GM19438 (cell line): ENCODE measurements at regions not wholly inside any gene's neighbourhood (a gene's known extent, or its start where the extent isn't known, plus 50 kb on each side); places are given as distances from the start of the nearest gene placed in this dataset.
"Not testable (repeated sequence)": the region's sequence is repeated elsewhere in the genome, so short reads cannot be mapped to it uniquely, and the experiment has no call there.

Experiments used
- ATAC-seq: cut with Tn5 transposase; IDR thresholded peaks from one replicate; pipeline ENCODE4 v1.9.1; 2021; ENCODE audit warnings: low read depth; ENCODE audit not compliant: unreplicated experiment

DNA sequence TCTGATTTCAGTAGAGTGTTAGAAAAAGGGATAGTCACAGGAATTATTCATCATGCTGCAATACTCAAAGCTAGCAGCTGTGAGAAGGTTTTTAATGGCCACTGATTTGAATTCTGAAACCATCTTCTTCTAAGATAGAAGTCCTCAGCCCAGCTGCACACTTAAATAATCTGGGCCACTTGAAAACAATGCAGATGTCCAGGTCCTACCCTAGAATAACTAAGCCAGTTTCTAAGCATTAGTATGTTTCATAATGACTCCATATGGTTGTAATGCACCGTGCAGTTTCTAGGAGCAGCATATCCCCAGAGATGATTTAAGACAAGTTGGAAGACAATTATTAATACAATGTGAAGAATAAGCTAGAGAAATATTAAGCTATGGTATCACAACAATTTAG is 159.9 kb upstream of the FBXL17 start:
- no peak for ATAC-seq

- ATAC-seq, result no peak
Observed at GRCh38 chr5:108536321-108536720, 154.4 kb upstream of the FBXL17 start.

DNA sequence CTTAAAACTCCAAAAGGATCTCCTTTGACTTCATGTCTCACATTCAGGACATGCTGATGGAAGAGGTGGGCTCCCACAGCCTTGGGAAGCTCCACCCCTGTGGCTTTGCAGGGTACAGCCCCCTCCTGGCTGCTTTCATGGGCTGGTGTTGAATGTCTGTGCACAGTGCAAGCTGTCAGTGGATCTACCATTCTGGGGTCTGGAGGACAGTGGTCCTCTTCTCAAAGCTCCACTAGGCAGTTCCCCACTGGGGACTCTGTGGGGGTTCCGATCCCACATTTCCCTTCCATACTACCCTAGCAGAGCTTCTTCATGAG is 150.2 kb upstream of the FBXL17 start:
- ATAC-seq, result not testable (repeated sequence)

- ATAC-seq, result no peak
Observed at GRCh38 chr5:108531367-108532128, 149.7 kb upstream of the FBXL17 start.

GRCh38 chr5:108530706-108531105 is 148.8 kb upstream of the FBXL17 start:
- no peak for ATAC-seq

DNA sequence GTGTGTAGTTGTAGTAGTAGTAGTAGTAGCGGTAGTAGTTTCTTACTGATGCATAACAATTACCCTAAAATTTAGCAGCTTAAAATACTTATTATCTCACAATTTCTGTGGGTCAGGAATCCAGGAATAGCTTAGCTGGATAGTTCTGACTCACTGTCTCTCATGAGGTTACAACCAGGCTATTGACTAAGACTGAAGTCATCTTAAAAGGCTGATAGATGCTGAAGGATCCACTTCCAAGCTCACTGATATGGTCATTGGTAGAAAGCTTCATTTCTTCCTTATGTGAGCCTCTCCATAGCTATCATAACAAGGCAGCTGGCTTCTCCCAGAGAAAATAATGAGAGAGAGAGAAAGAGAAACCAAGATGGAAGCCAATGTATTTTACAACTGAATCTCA is 147.5 kb upstream of the FBXL17 start:
- no peak for ATAC-seq

- no peak for ATAC-seq
Observed at GRCh38 chr5:108528655-108529054, 146.8 kb upstream of the FBXL17 start.

GRCh38 chr5:108524564-108524963 is 142.7 kb upstream of the FBXL17 start:
- no peak for ATAC-seq

DNA sequence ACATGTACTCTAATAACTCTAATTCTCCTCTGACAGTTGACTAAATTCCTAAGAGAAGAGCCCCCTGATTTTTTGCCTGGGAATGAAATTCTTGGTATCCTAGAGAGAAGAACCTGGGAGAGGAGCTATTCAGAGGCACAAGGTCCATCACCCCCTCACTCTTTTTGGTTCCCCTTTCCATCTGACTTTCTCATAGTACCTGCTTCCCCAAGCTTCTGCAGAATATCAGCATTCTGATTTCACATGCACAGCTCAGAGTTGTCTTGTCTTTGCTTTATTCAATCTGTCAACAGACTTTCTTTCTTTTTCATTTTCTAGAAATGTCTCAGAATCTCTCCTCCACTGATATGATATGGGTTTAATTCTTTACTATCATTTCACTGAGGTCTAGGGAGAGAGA is 141.5 kb upstream of the FBXL17 start:
- no peak for ATAC-seq

DNA sequence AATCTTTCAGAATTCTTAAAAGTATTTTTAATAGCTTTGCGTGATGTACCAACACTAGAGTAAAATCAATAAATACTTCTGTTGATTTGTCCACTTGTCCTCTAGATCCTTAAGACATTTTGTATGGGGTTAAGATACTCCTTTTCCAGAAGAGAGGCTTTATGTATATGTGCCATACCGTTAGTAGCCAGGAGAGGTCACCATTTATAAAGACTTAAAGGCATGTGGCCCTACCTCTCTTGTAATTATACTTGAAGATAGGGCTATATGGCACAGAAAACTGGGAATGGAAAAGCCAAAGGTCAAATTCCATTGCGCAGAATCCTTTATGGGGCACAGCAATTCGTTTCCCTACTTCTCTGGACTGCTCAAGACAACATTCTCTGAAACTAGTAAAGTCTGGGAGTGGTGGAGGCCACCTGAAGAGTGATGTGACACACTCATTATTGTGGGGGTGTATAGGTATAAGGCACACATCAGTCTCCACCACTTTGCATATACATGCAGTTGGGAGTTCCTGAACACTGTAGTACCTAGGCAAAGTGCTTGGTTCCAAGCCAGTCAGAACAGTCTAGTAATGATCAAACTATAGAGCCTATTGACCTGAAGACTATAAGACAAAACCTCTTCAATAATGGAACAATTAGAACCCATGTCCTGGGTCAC is 140.1 kb upstream of the FBXL17 start:
- peak; percentile 50 for ATAC-seq

- peak; percentile 95 for ATAC-seq
Observed at GRCh38 chr5:108521011-108521700, 139.3 kb upstream of the FBXL17 start.

DNA sequence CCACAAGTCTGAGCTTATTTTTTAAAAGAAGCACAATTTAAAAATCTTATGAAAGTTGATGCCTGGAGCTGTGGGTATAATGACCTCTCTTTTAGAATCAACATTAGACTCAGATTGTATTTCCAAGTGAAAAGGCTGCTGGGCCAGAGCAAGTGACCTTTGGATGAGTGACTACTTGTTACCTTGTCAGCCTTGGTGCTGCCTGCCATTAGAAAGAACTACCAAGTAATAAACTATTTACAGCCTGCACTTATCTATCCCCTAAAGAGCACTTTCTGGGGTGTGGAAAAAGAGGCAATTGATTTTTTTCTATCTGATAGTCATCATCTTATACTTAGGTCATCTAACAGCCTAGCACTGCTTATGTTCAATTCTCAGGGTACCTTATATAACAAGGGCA is 134.9 kb upstream of the FBXL17 start:
- no peak for ATAC-seq

DNA sequence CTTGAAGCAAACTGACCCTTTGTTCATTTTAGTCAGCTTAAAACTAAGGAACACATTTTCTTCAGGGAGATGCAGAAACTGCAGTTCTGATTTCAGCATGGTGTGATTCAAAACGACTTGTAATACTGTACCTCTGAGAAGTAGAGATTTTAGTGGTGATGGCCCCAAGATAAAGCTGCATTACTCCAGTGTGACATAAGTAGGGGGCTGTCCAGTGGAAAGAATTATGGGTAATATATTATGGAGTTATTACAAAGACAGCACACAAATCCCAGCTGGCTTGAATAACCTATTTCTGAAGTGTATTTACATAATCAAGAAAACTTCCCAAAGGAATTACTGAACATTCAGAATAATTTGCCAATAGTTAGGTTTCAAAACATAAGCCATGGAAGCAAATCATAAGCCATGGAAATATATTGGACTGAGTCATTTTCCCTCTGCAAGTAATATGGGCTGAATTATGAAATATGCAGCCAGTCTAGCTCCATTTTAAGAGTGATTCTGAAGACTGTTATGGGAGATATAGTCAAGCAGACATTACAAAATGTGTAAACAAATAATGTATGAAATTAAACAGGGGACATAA is 133.7 kb upstream of the FBXL17 start:
- ATAC-seq, result no peak

- ATAC-seq, result no peak
Observed at GRCh38 chr5:108508979-108509378, 127.1 kb upstream of the FBXL17 start.

GRCh38 chr5:108507631-108508030 is 125.7 kb upstream of the FBXL17 start:
- no peak for ATAC-seq

DNA sequence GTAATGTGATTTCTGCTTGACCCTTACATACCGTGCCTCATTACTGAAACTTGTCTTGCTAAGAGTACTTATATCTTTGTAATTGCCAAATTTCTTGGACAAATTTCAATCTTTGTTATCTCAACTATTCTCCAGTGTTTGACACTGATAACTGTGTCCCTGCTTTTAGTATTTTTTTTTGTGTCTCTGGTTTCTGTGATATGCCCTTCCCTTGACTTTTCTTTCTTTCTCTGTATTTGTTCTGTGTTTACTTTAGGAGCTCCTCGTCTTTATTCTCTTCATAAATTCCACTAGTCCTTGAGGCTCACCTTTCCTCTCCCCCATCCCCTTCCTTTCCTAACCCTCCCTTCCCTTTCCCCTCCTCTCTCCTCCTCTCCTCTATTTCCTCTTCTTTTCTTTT is 123.7 kb upstream of the FBXL17 start:
- no peak for ATAC-seq

GRCh38 chr5:108504974-108505373 is 123.1 kb upstream of the FBXL17 start:
- no peak for ATAC-seq

DNA sequence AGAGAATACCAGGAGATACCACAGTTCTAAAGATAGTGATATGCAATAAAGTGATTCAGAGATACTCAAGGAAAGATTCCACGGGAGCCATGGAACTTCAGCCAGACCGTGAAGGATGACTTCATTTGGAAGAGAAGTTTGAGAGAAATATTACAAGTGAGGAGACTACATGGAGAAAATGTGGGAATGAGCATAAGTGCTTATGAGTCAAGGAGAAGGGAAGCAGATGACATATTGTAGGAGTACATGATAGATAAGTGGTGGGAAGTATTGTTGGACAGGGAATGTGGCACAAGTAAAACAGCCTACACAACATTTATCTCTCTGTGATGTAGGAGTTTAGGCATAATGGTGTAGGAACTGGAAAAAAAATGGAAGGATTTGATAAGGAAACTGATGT is 122.1 kb upstream of the FBXL17 start:
- no peak for ATAC-seq

- ATAC-seq, result not testable (repeated sequence)
Observed at GRCh38 chr5:108495615-108496014, 113.7 kb upstream of the FBXL17 start.

GRCh38 chr5:108487951-108488350 is 106.1 kb upstream of the FBXL17 start:
- no peak for ATAC-seq

- ATAC-seq, result no peak
Observed at GRCh38 chr5:108484035-108484434, 102.1 kb upstream of the FBXL17 start.
